ENCODE measurements at regions not wholly inside any gene's neighbourhood (a gene's known extent, or its start where the extent isn't known, plus 50 kb on each side); places are given as distances from the start of the nearest gene placed in this dataset.

DNA sequence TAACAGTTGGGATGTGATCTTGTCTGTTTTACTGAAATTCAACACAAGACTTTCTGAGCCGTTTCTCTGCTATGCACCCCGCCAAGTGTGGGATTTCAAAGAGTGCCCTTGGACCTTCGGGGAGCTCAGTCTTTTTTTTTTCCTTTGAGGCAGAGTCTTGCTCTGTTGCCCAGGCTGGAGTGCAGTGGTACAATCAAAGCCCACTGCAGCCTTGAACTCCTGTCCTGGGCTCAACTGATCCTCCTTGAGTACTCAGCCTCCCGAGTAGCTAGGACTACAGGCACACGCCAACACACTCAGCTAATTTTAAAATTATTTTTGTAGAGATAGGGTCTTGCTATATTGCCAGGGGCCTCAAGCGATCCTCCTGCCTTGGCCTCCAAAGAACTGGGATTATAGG is 162.9 kb downstream of the BAMBI start:
- TF ChIP-seq, protein P1, sequence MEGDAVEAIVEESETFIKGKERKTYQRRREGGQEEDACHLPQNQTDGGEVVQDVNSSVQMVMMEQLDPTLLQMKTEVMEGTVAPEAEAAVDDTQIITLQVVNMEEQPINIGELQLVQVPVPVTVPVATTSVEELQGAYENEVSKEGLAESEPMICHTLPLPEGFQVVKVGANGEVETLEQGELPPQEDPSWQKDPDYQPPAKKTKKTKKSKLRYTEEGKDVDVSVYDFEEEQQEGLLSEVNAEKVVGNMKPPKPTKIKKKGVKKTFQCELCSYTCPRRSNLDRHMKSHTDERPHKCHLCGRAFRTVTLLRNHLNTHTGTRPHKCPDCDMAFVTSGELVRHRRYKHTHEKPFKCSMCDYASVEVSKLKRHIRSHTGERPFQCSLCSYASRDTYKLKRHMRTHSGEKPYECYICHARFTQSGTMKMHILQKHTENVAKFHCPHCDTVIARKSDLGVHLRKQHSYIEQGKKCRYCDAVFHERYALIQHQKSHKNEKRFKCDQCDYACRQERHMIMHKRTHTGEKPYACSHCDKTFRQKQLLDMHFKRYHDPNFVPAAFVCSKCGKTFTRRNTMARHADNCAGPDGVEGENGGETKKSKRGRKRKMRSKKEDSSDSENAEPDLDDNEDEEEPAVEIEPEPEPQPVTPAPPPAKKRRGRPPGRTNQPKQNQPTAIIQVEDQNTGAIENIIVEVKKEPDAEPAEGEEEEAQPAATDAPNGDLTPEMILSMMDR (conservative IDR thresholded peaks at IDR 0.05; ENCODE audit: low read depth, low read length), result no peak
- no peak for TF ChIP-seq EZH2 (IDR thresholded peaks at IDR 0.05; ENCODE audit: borderline replicate concordance, low read depth, low read length, poor library complexity, severe bottlenecking)

All from A673 (cell line).